Pancreas (tissue), 10 donors: ENCODE measurements at regions not wholly inside any gene's neighbourhood (a gene's known extent, or its start where the extent isn't known, plus 50 kb on each side); places are given as distances from the start of the nearest gene placed in this dataset.
A peak's percentile ranks its signal among the peaks of the same experiment; 100 is the strongest.

Experiments
- ATAC-seq, 4 donors: fragments of 200-7000 bp; cut with Tn5 transposase; one replicate each; pipeline versions ENCODE4 v1.8.0 to v1.9.1; 2020; ENCODE audit warnings: mild to moderate bottlenecking in 4 of 4, moderate library complexity in 4 of 4
- DNase-seq, 6 donors: peaks; one replicate each; pipeline ENCODE4 v3.0.0-alpha.2; 2020
- FAIRE-seq: peaks from 2 replicates; lab custom pipeline; 2012; peaks lifted over from hg19 to GRCh38; lab: Jason Lieb, UNC
- H3K27ac ChIP-seq, 4 donors: fragments of 200-600 bp; sonication (generic); 1 replicate in 3 of 4; 2 replicates in 1 of 4; pipeline versions ENCODE4 v1.5.0 to v1.8.0; 2020
- H3K27me3 ChIP-seq, 4 donors: fragments of 200-600 bp; one replicate each; pipeline ENCODE4 v1.8.0; 2021
- H3K36me3 ChIP-seq, 3 donors: fragments of 200-600 bp; sonication (generic) in 1 of 3; one replicate each; pipeline versions ENCODE4 v1.5.0 to v1.8.0; 2020 to 2021
- H3K4me1 ChIP-seq, 3 donors: fragments of 200-600 bp; one replicate each; pipeline ENCODE4 v1.8.0; 2021
- H3K4me3 ChIP-seq, 4 donors: fragments of 200-600 bp; sonication (generic) in 2 of 4; one replicate each; pipeline versions ENCODE4 v1.5.0 to v1.8.0; 2020 to 2021
- H3K9me3 ChIP-seq, 4 donors: fragments of 200-600 bp; one replicate each; pipeline ENCODE4 v1.8.0; 2021
- CTCF ChIP-seq, 4 donors: fragments of 200-600 bp; sonication (generic) in 3 of 4; IDR thresholded peaks; one replicate each; pipeline versions ENCODE4 v1.5.0 to v1.8.0; 2021; ENCODE audit warnings: antibody characterized with exemption in 4 of 4
- WGBS, 2 donors: extraction: QIAGEN DNeasy Blood & Tissue Kit; methylation state at CpG; one replicate each; pipeline ENCODE4 v1.1.7; 2013; 5-methylcytosine and 5-hydroxymethylcytosine counted together
- intact Hi-C, 3 donors: fragments of 100-400 bp; cut with DNase I; formaldehyde crosslinking; loops; one replicate each; pipeline versions ENCODE4 v1.11.1 to v1.14.2; 2022
- donor health status: healthy with polysubstance abuse.
- donor health status: DM: no; HTN: no; CAD: no; lungs with moderate emphysema.
- donor health status: DM: no; HTN: no; CAD: no.
- donor health status: control.
- donor health status: control.
- donor health status: Bipolar disorder and iron deficiency.
- donor health status: DM: yes; HTN: yes; CAD: no.
- donor health status: DM: no; HTN: no; CAD: no.
- donor health status: DM: no; HTN: no; CAD: no.
- donor health status: DM: yes; HTN: yes; CAD: no.

GRCh38 chr10:43881657-43882056 lies 233.0 kb upstream of the ZNF32 start:
- 95 to 100% methylated on average over 2 of the region's 2 CpGs for WGBS, 2 donors
- TF ChIP-seq CTCF (IDR thresholded peaks at IDR 0.05): no peak

GRCh38 chr10:43880160-43880559 lies 231.5 kb upstream of the ZNF32 start:
- Histone ChIP-seq H3K4me3 (no peak overlapping the region), H3K27ac (no peak overlapping the region), H3K9me3 (no peaks in the 10 kb centered on the region), H3K36me3 (no peaks in the 10 kb centered on the region), H3K4me1 (no peaks in the 10 kb centered on the region), H3K27me3 (no peaks in the 10 kb centered on the region)
- no peak for FAIRE-seq
- WGBS, 2 donors: 69 to 72% methylated on average over 8 of the region's 8 CpGs
- TF ChIP-seq CTCF (IDR thresholded peaks at IDR 0.05): no peak
- no peak for ATAC-seq
- peak in 1 of 6 donors; percentile 4 for DNase-seq
- intact Hi-C loops: no loop called here

More at GRCh38 chr10:43881657-43882056, 233.0 kb upstream of the ZNF32 start:
- FAIRE-seq (no peak), DNase-seq (no peak), ATAC-seq (no peak)
- Histone ChIP-seq H3K4me3 (no peak overlapping the region), H3K4me1 (no peaks in the 10 kb centered on the region), H3K36me3 (no peaks in the 10 kb centered on the region), H3K27ac (no peak overlapping the region), H3K9me3 (no peaks in the 10 kb centered on the region), H3K27me3 (no peaks in the 10 kb centered on the region)
- intact Hi-C loops: no loop called here

- Histone ChIP-seq H3K4me3 (no peak overlapping the region), H3K9me3 (no peaks in the 10 kb centered on the region), H3K27ac (no peak overlapping the region), H3K27me3 (no peaks in the 10 kb centered on the region), H3K36me3 (no peaks in the 10 kb centered on the region), H3K4me1 (no peaks in the 10 kb centered on the region)
- intact Hi-C loops: no loop called here
- no peak for TF ChIP-seq CTCF (IDR thresholded peaks at IDR 0.05)
- WGBS, 2 donors: 80 to 82% methylated on average over 12 of the region's 12 CpGs
- FAIRE-seq: no peak
- no peak for DNase-seq
- ATAC-seq: no peak
Observed at GRCh38 chr10:43879742-43880141, 231.1 kb upstream of the ZNF32 start.

- Histone ChIP-seq H3K9me3 (no peaks in the 10 kb centered on the region), H3K27me3 (no peaks in the 10 kb centered on the region), H3K36me3 (no peaks in the 10 kb centered on the region), H3K4me1 (no peaks in the 10 kb centered on the region), H3K4me3 (no peak overlapping the region), H3K27ac (no peak overlapping the region)
- ATAC-seq: no peak
- WGBS, 2 donors: 82 to 87% methylated on average over 7 of the region's 7 CpGs
- DNase-seq: no peak
- intact Hi-C loops: no loop called here
- no peak for FAIRE-seq
- TF ChIP-seq CTCF (IDR thresholded peaks at IDR 0.05): no peak
Observed at GRCh38 chr10:43879162-43879561, 230.5 kb upstream of the ZNF32 start.

- intact Hi-C loops: no loop called here
- WGBS, 2 donors: 75 to 77% methylated on average over 10 of the region's 10 CpGs
- H3K36me3 ChIP-seq: no peaks in the 10 kb centered on the region
- no peak for TF ChIP-seq CTCF (IDR thresholded peaks at IDR 0.05)
- H3K27ac ChIP-seq: no peak overlapping the region
- H3K27me3 ChIP-seq: no peaks in the 10 kb centered on the region
- no peaks in the 10 kb centered on the region for H3K4me1 ChIP-seq
- ATAC-seq: no peak
- H3K4me3 ChIP-seq: no peak overlapping the region
- H3K9me3 ChIP-seq: no peaks in the 10 kb centered on the region
- no peak for DNase-seq
- no peak for FAIRE-seq
Observed at GRCh38 chr10:43878386-43878785, 229.7 kb upstream of the ZNF32 start.
